IMR-90 (cell line): ENCODE measurements at regions not wholly inside any gene's neighbourhood (a gene's known extent, or its start where the extent isn't known, plus 50 kb on each side); places are given as distances from the start of the nearest gene placed in this dataset.
"Not testable (repeated sequence)": the region's sequence is repeated elsewhere in the genome, so short reads cannot be mapped to it uniquely, and the experiment has no call there.

Experiments
- BHLHE40 ChIP-seq: fragments of 150-350 bp; IDR thresholded peaks from 2 replicates; pipeline ENCODE4 v1.6.1; 2016; ENCODE audit warnings: mild to moderate bottlenecking, low read depth, low read length
- CEBPB ChIP-seq: IDR thresholded peaks from 2 replicates; pipeline ENCODE4 v1.6.1; 2012; ENCODE audit warnings: low read depth, low read length, improper control_type of control experiment
- FOS ChIP-seq: fragments of 150-350 bp; IDR thresholded peaks from 2 replicates; pipeline ENCODE4 v1.6.1; 2016; ENCODE audit warnings: low read depth, low read length
- MAFK ChIP-seq: IDR thresholded peaks from 2 replicates; pipeline ENCODE4 v1.6.1; 2012; ENCODE audit warnings: low read depth, low read length, improper control_type of control experiment
- MAZ ChIP-seq: IDR thresholded peaks from 2 replicates; pipeline ENCODE4 v1.6.1; 2012; ENCODE audit warnings: low read depth, mild to moderate bottlenecking, low read length, improper control_type of control experiment, moderate library complexity, borderline replicate concordance
- MXI1 ChIP-seq: IDR thresholded peaks from 2 replicates; pipeline ENCODE4 v1.6.1; 2012; ENCODE audit warnings: low read depth, mild to moderate bottlenecking, low read length, moderate library complexity, borderline replicate concordance
- NFE2L2 ChIP-seq: fragments of 150-350 bp; IDR thresholded peaks from 2 replicates; pipeline ENCODE4 v1.6.1; 2016; ENCODE audit warnings: low read depth, mild to moderate bottlenecking, low read length
- POLR2A ChIP-seq: IDR thresholded peaks from 2 replicates; pipeline ENCODE4 v1.6.1; 2012; ENCODE audit warnings: mild to moderate bottlenecking, low read depth, low read length
- RAD21 ChIP-seq: IDR thresholded peaks from 2 replicates; pipeline ENCODE4 v1.6.1; 2012; ENCODE audit warnings: low read length, improper control_type of control experiment
- RFX5 ChIP-seq: IDR thresholded peaks from 2 replicates; pipeline ENCODE4 v1.8.0; 2012; ENCODE audit warnings: low read depth, mild to moderate bottlenecking, low read length, moderate library complexity
- SMC3 ChIP-seq: fragments of 150-350 bp; IDR thresholded peaks from 2 replicates; pipeline ENCODE4 v1.6.1; 2016; ENCODE audit warnings: low read depth, mild to moderate bottlenecking, antibody characterized with exemption, low read length, moderate library complexity
- TF ChIP-seq, protein P1 (sequence below): conservative IDR thresholded peaks from 2 replicates; pipeline ENCODE4 v1.5.1; 2012; ENCODE audit warnings: mild to moderate bottlenecking, low read depth, low read length, improper control_type of control experiment
- TF ChIP-seq, protein P2 (sequence below): fragments of 150-350 bp; IDR thresholded peaks from 2 replicates; pipeline ENCODE4 v1.6.1; 2017; ENCODE audit warnings: mild to moderate bottlenecking, antibody characterized with exemption, low read length, low read depth

DNA sequence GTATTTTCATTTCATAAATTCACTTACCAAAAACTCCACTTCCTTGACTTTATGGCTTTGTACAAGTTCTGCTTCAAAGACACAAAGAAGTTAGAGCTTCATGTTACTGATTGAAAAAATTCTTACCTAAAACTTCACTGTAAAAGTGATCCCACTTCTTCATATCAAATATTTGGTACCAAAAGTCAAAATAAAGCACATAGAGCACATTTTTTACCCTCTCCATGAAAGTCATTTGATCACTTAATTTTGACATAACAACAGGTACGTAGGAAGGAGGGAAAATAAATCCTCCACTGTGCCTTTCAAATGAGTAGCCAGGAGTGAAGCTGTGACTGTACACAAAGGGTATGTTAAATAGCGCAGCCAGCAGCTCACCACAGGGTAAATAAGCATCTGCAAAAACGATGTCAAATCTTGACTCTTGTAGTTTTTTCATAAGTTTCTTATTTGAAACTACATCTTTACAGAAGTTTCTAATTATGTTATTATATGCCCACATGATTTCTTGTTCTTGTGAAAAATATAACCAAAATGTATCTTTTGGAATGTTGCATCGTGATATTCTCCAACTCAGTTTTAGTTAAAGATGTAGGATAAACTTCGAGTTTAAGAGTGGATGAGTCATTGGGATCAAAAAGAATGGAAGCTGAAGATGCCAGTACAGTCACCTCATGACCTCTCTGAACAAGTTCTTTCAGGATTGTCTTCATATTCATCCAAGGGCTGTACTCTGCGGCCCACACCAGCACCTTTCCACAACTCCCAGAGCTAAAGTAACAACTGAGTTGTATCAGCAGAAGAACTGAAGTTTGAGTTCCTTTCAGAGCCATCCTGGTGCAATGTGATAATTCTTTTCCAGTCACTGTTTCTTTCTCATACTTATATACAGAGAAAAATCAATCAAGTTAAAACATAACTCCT, 68.2 kb upstream of the UGT2A3 start:
- TF ChIP-seq, protein P1, sequence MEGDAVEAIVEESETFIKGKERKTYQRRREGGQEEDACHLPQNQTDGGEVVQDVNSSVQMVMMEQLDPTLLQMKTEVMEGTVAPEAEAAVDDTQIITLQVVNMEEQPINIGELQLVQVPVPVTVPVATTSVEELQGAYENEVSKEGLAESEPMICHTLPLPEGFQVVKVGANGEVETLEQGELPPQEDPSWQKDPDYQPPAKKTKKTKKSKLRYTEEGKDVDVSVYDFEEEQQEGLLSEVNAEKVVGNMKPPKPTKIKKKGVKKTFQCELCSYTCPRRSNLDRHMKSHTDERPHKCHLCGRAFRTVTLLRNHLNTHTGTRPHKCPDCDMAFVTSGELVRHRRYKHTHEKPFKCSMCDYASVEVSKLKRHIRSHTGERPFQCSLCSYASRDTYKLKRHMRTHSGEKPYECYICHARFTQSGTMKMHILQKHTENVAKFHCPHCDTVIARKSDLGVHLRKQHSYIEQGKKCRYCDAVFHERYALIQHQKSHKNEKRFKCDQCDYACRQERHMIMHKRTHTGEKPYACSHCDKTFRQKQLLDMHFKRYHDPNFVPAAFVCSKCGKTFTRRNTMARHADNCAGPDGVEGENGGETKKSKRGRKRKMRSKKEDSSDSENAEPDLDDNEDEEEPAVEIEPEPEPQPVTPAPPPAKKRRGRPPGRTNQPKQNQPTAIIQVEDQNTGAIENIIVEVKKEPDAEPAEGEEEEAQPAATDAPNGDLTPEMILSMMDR, result not testable (repeated sequence)
- not testable (repeated sequence) for TF ChIP-seq RFX5, POLR2A, MAZ, FOS, MXI1, MAFK, RAD21, SMC3, NFE2L2, BHLHE40, CEBPB
- TF ChIP-seq, protein P2, sequence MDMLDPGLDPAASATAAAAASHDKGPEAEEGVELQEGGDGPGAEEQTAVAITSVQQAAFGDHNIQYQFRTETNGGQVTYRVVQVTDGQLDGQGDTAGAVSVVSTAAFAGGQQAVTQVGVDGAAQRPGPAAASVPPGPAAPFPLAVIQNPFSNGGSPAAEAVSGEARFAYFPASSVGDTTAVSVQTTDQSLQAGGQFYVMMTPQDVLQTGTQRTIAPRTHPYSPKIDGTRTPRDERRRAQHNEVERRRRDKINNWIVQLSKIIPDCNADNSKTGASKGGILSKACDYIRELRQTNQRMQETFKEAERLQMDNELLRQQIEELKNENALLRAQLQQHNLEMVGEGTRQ, result not testable (repeated sequence)
